HEK293 (cell line): ENCODE measurements at regions not wholly inside any gene's neighbourhood (a gene's known extent, or its start where the extent isn't known, plus 50 kb on each side); places are given as distances from the start of the nearest gene placed in this dataset.

Experiments
- KLF1 ChIP-seq: fragments of 450-650 bp; formaldehyde crosslinking; IDR thresholded peaks from 2 replicates; pipeline ENCODE4 v1.5.1; 2016; ENCODE audit warnings: missing biosample characterization, missing genetic modification characterization
- ZNF37A ChIP-seq: fragments of 450-650 bp; IDR thresholded peaks from 2 replicates; pipeline ENCODE4 v1.5.1; 2018; ENCODE audit warnings: missing biosample characterization, missing genetic modification characterization
- TF ChIP-seq, protein P1 (sequence below): fragments of 450-650 bp; formaldehyde crosslinking; IDR thresholded peaks from 2 replicates; pipeline ENCODE4 v1.5.1; 2016; ENCODE audit warnings: missing biosample characterization, missing genetic modification characterization
- TF ChIP-seq, protein P2 (sequence below): fragments of 450-650 bp; formaldehyde crosslinking; IDR thresholded peaks from 2 replicates; pipeline ENCODE4 v1.5.1; 2016; ENCODE audit warnings: missing biosample characterization, missing genetic modification characterization

DNA sequence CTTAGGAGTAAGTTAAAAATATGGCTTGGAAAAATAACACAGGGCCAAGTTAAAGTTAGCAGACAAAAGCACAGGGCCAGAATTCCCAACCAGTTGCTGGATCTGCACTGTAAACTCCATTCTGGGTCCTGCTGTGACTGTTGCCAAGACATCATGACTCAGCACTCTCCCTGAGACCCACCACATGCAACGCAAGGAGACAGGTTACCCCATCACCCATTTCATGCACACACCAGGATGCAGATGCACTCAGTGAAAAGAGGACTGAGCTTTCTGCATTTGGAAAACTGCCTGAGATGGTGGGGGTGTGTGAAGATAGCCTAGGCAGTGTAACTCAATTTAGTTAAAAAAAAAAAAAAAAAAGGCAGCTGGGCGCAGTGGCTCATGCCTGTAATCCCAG, 97.6 kb upstream of the ZNF438 start:
- TF ChIP-seq, protein P1, sequence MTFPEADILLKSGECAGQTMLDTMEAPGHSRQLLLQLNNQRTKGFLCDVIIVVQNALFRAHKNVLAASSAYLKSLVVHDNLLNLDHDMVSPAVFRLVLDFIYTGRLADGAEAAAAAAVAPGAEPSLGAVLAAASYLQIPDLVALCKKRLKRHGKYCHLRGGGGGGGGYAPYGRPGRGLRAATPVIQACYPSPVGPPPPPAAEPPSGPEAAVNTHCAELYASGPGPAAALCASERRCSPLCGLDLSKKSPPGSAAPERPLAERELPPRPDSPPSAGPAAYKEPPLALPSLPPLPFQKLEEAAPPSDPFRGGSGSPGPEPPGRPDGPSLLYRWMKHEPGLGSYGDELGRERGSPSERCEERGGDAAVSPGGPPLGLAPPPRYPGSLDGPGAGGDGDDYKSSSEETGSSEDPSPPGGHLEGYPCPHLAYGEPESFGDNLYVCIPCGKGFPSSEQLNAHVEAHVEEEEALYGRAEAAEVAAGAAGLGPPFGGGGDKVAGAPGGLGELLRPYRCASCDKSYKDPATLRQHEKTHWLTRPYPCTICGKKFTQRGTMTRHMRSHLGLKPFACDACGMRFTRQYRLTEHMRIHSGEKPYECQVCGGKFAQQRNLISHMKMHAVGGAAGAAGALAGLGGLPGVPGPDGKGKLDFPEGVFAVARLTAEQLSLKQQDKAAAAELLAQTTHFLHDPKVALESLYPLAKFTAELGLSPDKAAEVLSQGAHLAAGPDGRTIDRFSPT (tag by site-specific recombination) = no peak
- TF ChIP-seq ZNF37A (tag by site-specific recombination) (no peak), KLF1 (no peak)
- TF ChIP-seq, protein P2, sequence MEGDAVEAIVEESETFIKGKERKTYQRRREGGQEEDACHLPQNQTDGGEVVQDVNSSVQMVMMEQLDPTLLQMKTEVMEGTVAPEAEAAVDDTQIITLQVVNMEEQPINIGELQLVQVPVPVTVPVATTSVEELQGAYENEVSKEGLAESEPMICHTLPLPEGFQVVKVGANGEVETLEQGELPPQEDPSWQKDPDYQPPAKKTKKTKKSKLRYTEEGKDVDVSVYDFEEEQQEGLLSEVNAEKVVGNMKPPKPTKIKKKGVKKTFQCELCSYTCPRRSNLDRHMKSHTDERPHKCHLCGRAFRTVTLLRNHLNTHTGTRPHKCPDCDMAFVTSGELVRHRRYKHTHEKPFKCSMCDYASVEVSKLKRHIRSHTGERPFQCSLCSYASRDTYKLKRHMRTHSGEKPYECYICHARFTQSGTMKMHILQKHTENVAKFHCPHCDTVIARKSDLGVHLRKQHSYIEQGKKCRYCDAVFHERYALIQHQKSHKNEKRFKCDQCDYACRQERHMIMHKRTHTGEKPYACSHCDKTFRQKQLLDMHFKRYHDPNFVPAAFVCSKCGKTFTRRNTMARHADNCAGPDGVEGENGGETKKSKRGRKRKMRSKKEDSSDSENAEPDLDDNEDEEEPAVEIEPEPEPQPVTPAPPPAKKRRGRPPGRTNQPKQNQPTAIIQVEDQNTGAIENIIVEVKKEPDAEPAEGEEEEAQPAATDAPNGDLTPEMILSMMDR (tag by site-specific recombination) = no peak
